SK-N-MC (cell line): ENCODE measurements at regions not wholly inside any gene's neighbourhood (a gene's known extent, or its start where the extent isn't known, plus 50 kb on each side); places are given as distances from the start of the nearest gene placed in this dataset.

Experiments
- EZH2 ChIP-seq: fragments of 200-600 bp; sonication (generic); IDR thresholded peaks from one replicate; pipeline ENCODE4 v1.6.1; 2017; ENCODE audit warnings: antibody characterized with exemption
- FOXP2 ChIP-seq: optimal IDR thresholded peaks from 2 replicates; pipeline ENCODE3; 2011; ENCODE audit warnings: mild to moderate bottlenecking, moderate library complexity; ENCODE audit not compliant: insufficient read depth; ENCODE audit errors: extremely low read length, control extremely low read depth
- POLR2AphosphoS5 ChIP-seq: IDR thresholded peaks from 2 replicates; pipeline ENCODE4 v1.6.1; 2012; ENCODE audit warnings: mild to moderate bottlenecking, low read depth, low read length, borderline replicate concordance

GRCh38 chrX:45959567-45959966, 585.7 kb downstream of the ZNF674 start:
- TF ChIP-seq EZH2 = no peak
- no peak for TF ChIP-seq POLR2AphosphoS5
- no peak for TF ChIP-seq FOXP2
